ENCODE measurements at regions not wholly inside any gene's neighbourhood (a gene's known extent, or its start where the extent isn't known, plus 50 kb on each side); places are given as distances from the start of the nearest gene placed in this dataset.

DNA sequence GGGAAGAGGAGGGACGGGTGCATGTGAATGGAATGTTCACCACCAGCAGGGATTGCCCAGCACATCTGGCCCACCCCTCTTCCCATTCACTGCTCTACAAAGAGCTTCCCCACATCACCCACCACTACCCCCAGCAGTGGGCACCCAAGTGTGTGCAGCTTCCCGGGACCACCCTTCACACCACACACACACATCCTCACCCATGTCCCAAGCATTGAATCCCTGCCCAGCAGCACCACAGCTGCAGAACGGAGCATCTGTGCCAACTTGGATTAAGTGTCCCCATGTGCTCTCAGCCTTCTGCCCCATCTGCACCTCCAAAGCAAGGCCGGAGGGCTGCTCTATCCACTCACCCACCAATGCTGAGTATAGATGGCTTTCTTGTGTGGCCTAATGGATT lies 141.4 kb downstream of the PSMG1 start:
- Histone ChIP-seq H3K79me2 (ENCODE audit: low read depth) (no peaks in the 10 kb centered on the region), H4K20me1 (ENCODE audit: insufficient read depth) (no peaks in the 10 kb centered on the region), H3K9me3 (ENCODE audit: insufficient read depth, low read depth) (no peaks in the 10 kb centered on the region), H3K36me3 (ENCODE audit: low read depth) (no peaks in the 10 kb centered on the region), H3K27ac (no peak overlapping the region), H2AFZ (no peak overlapping the region), H3K4me1 (replicated peaks; ENCODE audit: insufficient read depth) (no peaks in the 10 kb centered on the region), H3K4me2 (no peak overlapping the region), H3K9me2 (ENCODE audit: insufficient read depth) (no peaks in the 10 kb centered on the region), H3K4me3 (no peak overlapping the region), H3F3A (ENCODE audit: insufficient read depth, low read depth) (no peaks in the 10 kb centered on the region), H3K27me3 (ENCODE audit: insufficient read depth, low read depth) (no peaks in the 10 kb centered on the region)
- intact Hi-C loops (cut with micrococcal nuclease; ENCODE audit: unreplicated experiment) = no loop called here
- DNase-seq = no peak
- CTCF ChIA-PET = no interaction called here
- POLR2A ChIA-PET (ENCODE audit: unreplicated experiment) = no interaction called here
- BruUV-seq (replicated peaks) = no TSS peak
- TF ChIP-seq CTCF (conservative IDR thresholded peaks at IDR 0.05) = no peak
- no peak for TF ChIP-seq EZH2 (IDR thresholded peaks at IDR 0.05; ENCODE audit: low read depth)

DNA sequence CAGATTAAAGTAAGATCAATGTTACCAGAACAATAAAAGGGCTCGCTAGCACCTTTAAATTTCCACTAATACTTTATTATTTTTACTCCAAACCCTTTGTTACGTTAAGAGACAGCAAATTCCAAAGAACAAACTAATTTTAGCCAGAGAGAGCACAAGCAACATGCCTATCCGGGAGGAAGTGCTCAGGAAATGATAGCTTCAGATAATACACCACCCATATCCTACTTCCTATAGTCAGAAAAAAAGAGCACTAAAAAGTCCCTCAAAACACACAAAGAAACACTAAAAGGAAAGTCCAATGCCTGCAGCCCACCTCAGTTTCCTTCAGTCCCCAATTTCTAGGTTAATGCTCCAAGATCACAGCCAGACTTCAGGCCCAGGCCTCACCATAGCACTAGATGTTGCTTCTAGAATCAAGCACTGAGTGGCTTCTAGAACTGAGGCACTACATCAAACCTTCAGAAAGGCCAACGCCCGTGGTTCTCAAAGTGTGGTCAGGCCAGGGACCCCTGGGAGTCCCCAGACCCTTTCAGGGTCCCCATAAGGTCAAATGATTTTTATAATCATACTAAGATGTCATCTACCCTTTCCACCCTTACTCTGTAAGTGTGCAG lies 142.6 kb downstream of the PSMG1 start:
- Histone ChIP-seq H2AFZ (no peak overlapping the region), H3K4me1 (replicated peaks; ENCODE audit: insufficient read depth) (no peaks in the 10 kb centered on the region), H3K9me3 (ENCODE audit: insufficient read depth, low read depth) (no peaks in the 10 kb centered on the region), H3K4me2 (no peak overlapping the region), H3F3A (ENCODE audit: insufficient read depth, low read depth) (no peaks in the 10 kb centered on the region), H3K79me2 (ENCODE audit: low read depth) (no peaks in the 10 kb centered on the region), H3K9me2 (ENCODE audit: insufficient read depth) (no peaks in the 10 kb centered on the region), H3K36me3 (ENCODE audit: low read depth) (no peaks in the 10 kb centered on the region), H3K4me3 (no peak overlapping the region), H3K27me3 (ENCODE audit: insufficient read depth, low read depth) (no peaks in the 10 kb centered on the region), H3K27ac (no peak overlapping the region), H4K20me1 (ENCODE audit: insufficient read depth) (no peaks in the 10 kb centered on the region)
- BruUV-seq (replicated peaks) = no TSS peak
- ChIA-PET CTCF (no interaction called here), POLR2A (ENCODE audit: unreplicated experiment) (no interaction called here)
- intact Hi-C loops (cut with micrococcal nuclease; ENCODE audit: unreplicated experiment) = no loop called here
- no peak for TF ChIP-seq CTCF (conservative IDR thresholded peaks at IDR 0.05)
- TF ChIP-seq EZH2 (IDR thresholded peaks at IDR 0.05; ENCODE audit: low read depth) = no peak
- no peak for DNase-seq

GRCh38 chr21:39037807-39038405 lies 145.3 kb downstream of the PSMG1 start:
- Histone ChIP-seq H3K79me2 (ENCODE audit: low read depth) (no peaks in the 10 kb centered on the region), H2AFZ (no peak overlapping the region), H3F3A (ENCODE audit: insufficient read depth, low read depth) (no peaks in the 10 kb centered on the region), H3K4me3 (no peak overlapping the region), H3K27ac (no peak overlapping the region), H3K9me3 (ENCODE audit: insufficient read depth, low read depth) (no peaks in the 10 kb centered on the region), H3K36me3 (ENCODE audit: low read depth) (no peaks in the 10 kb centered on the region), H3K9me2 (ENCODE audit: insufficient read depth) (no peaks in the 10 kb centered on the region), H4K20me1 (ENCODE audit: insufficient read depth) (no peaks in the 10 kb centered on the region), H3K4me2 (no peak overlapping the region), H3K4me1 (replicated peaks; ENCODE audit: insufficient read depth) (no peaks in the 10 kb centered on the region), H3K27me3 (ENCODE audit: insufficient read depth, low read depth) (no peaks in the 10 kb centered on the region)
- CTCF ChIA-PET = no interaction called here
- BruUV-seq (replicated peaks) = no TSS peak
- intact Hi-C loops (cut with micrococcal nuclease; ENCODE audit: unreplicated experiment) = no loop called here
- DNase-seq = no peak
- POLR2A ChIA-PET (ENCODE audit: unreplicated experiment) = no interaction called here
- TF ChIP-seq EZH2 (IDR thresholded peaks at IDR 0.05; ENCODE audit: low read depth) (no peak), CTCF (conservative IDR thresholded peaks at IDR 0.05) (no peak)

Data from PC-9 (cell line).